GM19468 (cell line): ENCODE measurements at regions not wholly inside any gene's neighbourhood (a gene's known extent, or its start where the extent isn't known, plus 50 kb on each side); places are given as distances from the start of the nearest gene placed in this dataset.
"Not testable (repeated sequence)": the region's sequence is repeated elsewhere in the genome, so short reads cannot be mapped to it uniquely, and the experiment has no call there.

Experiments used
- ATAC-seq: cut with Tn5 transposase; IDR thresholded peaks from one replicate; pipeline ENCODE4 v1.9.1; 2021; ENCODE audit warnings: mild to moderate bottlenecking, moderate library complexity, moderate number of reproducible peaks; ENCODE audit not compliant: unreplicated experiment; ENCODE audit errors: extremely low read depth

- ATAC-seq: no peak
Measured at GRCh38 chr5:85357309-85357708, 972.6 kb upstream of the EDIL3 start.

- no peak for ATAC-seq
Measured at GRCh38 chr5:85375525-85375924, 990.8 kb upstream of the EDIL3 start.

- ATAC-seq: no peak
Measured at GRCh38 chr5:85388770-85389169, 1004.1 kb upstream of the EDIL3 start.

- not testable (repeated sequence) for ATAC-seq
Measured at GRCh38 chr5:85392309-85392708, 1007.6 kb upstream of the EDIL3 start.

GRCh38 chr5:85395526-85395925 is 1010.8 kb upstream of the EDIL3 start:
- ATAC-seq: no peak

- ATAC-seq: no peak
Measured at GRCh38 chr5:85397451-85397850, 1012.8 kb upstream of the EDIL3 start.

- ATAC-seq: no peak
Measured at GRCh38 chr5:85428426-85428934, 1043.8 kb upstream of the EDIL3 start.

- not testable (repeated sequence) for ATAC-seq
Measured at GRCh38 chr5:85431726-85432125, 1047.0 kb upstream of the EDIL3 start.

- ATAC-seq: no peak
Measured at GRCh38 chr5:85441156-85441555, 1056.5 kb upstream of the EDIL3 start.

GRCh38 chr5:85441853-85442252 is 1057.2 kb upstream of the EDIL3 start:
- no peak for ATAC-seq

GRCh38 chr5:85452322-85453025 is 1067.8 kb upstream of the EDIL3 start:
- no peak for ATAC-seq

- ATAC-seq: no peak
Measured at GRCh38 chr5:85453026-85453349, 1068.3 kb upstream of the EDIL3 start.

GRCh38 chr5:85458319-85458718 is 1073.6 kb upstream of the EDIL3 start:
- ATAC-seq: no peak

GRCh38 chr5:85462957-85463356 is 1078.3 kb upstream of the EDIL3 start:
- ATAC-seq: no peak

GRCh38 chr5:85466423-85466822 is 1081.7 kb upstream of the EDIL3 start:
- ATAC-seq: no peak

GRCh38 chr5:85472749-85473148 is 1088.1 kb upstream of the EDIL3 start:
- ATAC-seq: no peak

- not testable (repeated sequence) for ATAC-seq
Measured at GRCh38 chr5:85475151-85475550, 1090.5 kb upstream of the EDIL3 start.

GRCh38 chr5:85476617-85477016 is 1091.9 kb upstream of the EDIL3 start:
- no peak for ATAC-seq

- ATAC-seq: no peak
Measured at GRCh38 chr5:85479849-85480248, 1095.2 kb upstream of the EDIL3 start.

GRCh38 chr5:85484982-85485574 is 1100.4 kb upstream of the EDIL3 start:
- ATAC-seq: no peak

- ATAC-seq: no peak
Measured at GRCh38 chr5:85488295-85488694, 1103.6 kb upstream of the EDIL3 start.

GRCh38 chr5:85500869-85501268 is 1116.2 kb upstream of the EDIL3 start:
- no peak for ATAC-seq
